DMS153 treated with DMSO at 0.1 percent for 48 hours (cell line): ENCODE measurements at regions not wholly inside any gene's neighbourhood (a gene's known extent, or its start where the extent isn't known, plus 50 kb on each side); places are given as distances from the start of the nearest gene placed in this dataset.
"Not testable (repeated sequence)": the region's sequence is repeated elsewhere in the genome, so short reads cannot be mapped to it uniquely, and the experiment has no call there.

Source experiments
- DNase-seq: peaks from one replicate; lab custom pipeline; 2025; ENCODE audit not compliant: unreplicated experiment; lab: John Stamatoyannopoulos, UW

- DNase-seq = not testable (repeated sequence)
Measured at GRCh38 chr12:54713876-54714275, 65.7 kb upstream of the DCD start.

- no peak for DNase-seq
Measured at GRCh38 chr12:54711669-54712068, 63.5 kb upstream of the DCD start.

DNA sequence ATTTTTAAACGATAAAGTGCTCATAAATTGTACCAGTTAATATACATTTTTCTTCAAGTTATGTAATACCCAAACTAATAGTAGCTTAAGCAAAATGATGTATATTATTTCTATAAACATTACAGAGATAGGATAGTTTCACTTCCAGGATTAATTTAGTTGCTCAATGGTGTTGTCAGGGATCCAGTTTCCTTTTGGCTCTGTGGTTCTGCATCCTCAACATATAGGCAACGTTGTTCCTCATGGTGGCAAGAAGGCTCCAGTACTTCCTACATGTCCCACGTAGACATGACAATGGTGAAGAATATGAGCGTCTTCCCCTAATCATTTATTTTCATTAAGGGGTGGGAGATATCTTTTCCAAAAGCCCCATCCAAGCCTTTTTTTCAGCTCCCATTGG, 60.7 kb upstream of the DCD start:
- no peak for DNase-seq

GRCh38 chr12:54704202-54704601, 56.0 kb upstream of the DCD start:
- no peak for DNase-seq

DNA sequence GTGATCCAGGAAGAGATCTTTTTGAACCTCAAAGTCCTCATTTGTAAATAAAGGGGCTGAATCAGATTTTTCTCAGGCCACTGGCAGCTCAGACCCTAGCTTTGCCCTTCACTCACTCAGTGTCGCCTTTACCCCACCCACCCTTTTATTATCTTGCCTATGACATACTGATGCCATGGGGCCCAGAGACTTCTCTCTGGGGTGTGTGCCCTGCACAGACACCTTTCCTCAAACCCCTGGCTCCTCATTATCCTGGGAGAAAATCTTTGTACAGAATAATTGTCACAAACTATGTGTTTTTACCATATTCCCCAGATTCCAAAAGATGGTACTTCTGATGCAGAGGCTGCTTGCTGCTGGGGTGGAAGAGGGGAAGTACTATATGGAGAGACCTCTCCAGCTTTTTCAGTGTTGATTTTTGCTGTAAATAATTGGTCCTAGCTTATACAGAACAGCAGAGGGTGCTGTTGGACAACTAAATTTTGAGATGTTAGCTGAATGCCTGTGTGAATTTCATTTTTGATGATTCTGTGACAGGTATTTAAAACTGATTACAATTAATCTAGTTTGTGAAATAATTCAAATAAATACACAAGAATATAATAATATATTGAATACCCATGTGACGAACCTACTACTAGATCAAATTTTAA, 53.9 kb upstream of the DCD start:
- peak; percentile 36 for DNase-seq

DNA sequence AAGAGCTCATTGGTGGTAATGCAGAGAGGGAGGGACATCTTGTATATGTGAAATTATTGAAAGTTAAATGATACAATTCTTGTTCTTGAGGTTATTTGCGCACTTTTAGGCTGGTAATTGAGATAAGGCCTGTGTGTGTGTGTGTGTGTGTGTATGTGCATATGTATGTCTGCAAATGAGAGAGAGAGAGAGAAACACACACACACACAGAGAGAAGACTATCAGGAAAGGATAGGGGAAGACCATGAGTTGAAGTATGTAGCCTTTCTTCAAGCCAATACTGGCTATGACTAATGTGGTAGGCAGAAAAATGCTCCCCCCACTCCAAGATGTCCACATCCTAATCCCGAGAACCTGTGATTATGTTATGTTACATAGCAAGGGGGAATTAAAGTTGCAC, 52.7 kb upstream of the DCD start:
- no peak for DNase-seq

GRCh38 chr12:54700301-54700700, 52.1 kb upstream of the DCD start:
- DNase-seq = no peak
